VCaP (cell line): ENCODE measurements at regions not wholly inside any gene's neighbourhood (a gene's known extent, or its start where the extent isn't known, plus 50 kb on each side); places are given as distances from the start of the nearest gene placed in this dataset.
A peak's percentile ranks its signal among the peaks of the same experiment; 100 is the strongest.

Experiments used
- H3K27ac ChIP-seq: fragments of 450-650 bp; 2 replicates; pipeline ENCODE4 v1.5.1; 2017
- TF ChIP-seq, protein P1 (sequence below): fragments of 450-650 bp; conservative IDR thresholded peaks from 2 replicates; pipeline ENCODE4 v1.5.1; 2017; ENCODE audit warnings: mild to moderate bottlenecking, moderate library complexity

DNA sequence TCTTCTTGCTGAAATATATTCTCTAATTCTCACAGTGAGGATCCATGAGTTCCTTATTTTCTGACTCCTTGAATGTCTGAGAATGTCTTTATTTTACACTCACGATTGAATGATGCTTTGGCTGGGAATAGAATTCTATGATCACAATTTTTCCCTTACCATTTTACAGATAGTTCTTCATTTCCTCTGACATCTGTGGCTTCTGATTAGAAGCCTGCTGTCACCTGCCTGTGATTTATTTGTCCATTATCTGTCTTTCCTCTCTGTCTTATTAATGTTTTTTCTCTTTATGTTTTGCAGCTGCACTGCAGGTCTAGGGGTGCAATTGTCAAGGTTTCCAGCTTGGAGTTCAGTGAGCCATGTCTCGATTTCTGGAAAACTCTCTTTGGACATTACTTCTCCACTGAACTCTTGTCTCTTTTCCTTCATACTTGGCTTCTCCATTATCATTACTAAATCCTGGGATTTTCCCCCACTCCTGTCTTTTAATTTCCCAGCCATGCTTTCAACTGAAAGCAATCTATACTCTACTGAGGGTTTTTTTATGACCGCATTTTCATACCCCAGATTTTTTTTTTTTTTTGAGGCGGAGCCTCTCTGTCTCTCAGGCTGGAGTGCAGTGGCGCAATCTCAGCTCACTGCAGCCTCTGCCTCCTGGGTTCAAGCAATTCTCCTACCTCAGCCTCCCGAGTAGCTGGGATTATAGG, 85.8 kb upstream of the PRNP start:
- no peak overlapping the region for H3K27ac ChIP-seq
- TF ChIP-seq, protein P1, sequence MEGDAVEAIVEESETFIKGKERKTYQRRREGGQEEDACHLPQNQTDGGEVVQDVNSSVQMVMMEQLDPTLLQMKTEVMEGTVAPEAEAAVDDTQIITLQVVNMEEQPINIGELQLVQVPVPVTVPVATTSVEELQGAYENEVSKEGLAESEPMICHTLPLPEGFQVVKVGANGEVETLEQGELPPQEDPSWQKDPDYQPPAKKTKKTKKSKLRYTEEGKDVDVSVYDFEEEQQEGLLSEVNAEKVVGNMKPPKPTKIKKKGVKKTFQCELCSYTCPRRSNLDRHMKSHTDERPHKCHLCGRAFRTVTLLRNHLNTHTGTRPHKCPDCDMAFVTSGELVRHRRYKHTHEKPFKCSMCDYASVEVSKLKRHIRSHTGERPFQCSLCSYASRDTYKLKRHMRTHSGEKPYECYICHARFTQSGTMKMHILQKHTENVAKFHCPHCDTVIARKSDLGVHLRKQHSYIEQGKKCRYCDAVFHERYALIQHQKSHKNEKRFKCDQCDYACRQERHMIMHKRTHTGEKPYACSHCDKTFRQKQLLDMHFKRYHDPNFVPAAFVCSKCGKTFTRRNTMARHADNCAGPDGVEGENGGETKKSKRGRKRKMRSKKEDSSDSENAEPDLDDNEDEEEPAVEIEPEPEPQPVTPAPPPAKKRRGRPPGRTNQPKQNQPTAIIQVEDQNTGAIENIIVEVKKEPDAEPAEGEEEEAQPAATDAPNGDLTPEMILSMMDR, result no peak

DNA sequence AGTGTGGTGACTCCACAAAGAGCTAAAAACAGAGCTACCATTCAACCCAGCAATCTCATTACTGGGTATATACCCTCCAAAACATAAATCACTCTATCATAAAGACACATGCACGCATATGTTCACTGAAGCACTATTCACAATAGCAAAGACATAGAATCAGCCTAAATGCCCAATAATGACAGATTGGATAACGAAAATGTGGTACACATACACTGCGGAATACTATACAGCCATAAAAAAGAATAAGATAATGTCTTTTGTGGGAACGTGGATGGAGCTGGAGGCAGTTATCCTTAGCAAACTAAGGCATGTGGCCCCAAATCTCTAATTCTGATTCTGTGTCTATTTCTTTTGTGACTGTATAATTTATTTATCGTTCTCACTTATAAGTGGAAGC, 89.0 kb upstream of the PRNP start:
- TF ChIP-seq, protein P1, result no peak
- no peak overlapping the region for H3K27ac ChIP-seq

DNA sequence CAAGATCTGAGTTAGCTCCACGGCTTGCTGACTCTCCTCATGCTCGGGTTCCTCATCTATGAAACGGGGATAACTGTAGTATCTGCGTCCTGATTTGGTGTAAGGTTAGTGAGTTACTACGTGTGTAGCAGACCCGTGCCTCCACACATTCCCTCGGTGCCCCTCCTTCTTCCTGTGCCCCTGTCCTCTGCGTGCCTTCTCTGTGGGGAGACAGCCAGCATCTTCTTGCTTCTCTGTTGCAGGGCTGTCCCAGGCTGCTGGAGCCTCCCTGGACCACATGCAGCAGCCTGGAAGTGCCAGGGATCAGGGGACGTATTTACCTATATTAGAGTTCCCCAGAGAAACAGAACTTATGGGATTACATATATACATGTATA, 93.1 kb upstream of the PRNP start:
- no peak overlapping the region; the same call in 1 of the 2 replicates for H3K27ac ChIP-seq
- TF ChIP-seq, protein P1, result no peak

DNA sequence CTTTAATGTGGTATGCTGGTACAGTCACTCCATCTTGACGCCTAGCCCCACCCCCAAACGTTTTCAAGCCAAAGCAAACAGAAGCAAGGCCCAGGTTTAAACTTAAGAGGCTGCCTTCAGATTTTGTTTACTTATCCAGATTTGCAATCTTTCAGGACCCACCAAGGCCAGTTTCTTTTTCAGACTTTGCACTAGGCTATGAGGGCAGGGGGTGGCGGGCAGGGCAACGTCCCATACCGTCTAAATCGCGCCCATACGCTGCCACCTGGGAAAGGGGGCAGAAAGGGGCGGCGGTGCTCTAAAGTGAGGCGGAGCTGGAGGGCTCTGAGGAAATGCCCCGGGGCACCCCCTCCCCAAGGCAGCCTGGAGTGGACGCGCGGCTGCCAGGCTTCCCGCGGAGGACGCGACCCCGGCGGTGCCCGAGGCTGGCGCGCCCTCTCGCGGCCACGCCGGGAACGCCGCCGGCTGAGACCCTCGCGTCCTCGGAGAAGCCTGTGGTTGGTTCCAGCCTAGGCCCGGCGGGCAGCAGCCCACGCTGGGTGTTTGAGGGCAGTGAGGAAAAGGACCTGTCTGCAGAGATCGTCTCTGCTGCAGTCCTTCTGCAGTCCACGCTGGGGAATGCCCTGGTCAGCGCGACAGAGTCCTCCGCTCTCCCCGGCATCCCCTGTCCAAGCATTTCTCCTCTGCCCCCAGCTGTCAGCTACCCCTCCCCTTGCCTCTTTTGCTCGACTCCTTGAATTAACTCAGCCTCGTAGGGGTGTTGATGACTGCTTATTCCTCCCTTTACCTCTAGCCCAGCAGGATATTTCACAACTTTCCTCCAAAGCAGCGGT, 93.7 kb upstream of the PRNP start:
- TF ChIP-seq, protein P1, result peak; percentile 99
- H3K27ac ChIP-seq, result peak overlapping the region; percentile 27; the same call in 1 of the 2 replicates

DNA sequence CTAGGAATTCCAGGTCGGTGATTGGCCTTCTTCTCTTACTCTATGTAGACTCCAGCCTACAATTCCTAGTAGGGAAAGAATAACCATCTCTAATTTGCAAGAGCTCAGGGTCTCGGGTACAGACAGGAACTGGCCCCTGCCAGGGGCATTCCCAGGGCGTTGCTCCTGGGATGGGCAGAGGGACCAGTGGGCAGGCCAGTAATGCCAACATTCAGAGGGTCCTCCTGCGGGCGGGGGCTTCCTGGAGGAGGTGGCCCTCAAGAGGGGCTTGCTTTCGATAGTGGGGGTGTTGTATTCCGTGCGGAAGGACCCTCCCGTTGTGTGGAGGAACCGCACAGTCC, 94.3 kb upstream of the PRNP start:
- no peak overlapping the region for H3K27ac ChIP-seq
- TF ChIP-seq, protein P1, result no peak

DNA sequence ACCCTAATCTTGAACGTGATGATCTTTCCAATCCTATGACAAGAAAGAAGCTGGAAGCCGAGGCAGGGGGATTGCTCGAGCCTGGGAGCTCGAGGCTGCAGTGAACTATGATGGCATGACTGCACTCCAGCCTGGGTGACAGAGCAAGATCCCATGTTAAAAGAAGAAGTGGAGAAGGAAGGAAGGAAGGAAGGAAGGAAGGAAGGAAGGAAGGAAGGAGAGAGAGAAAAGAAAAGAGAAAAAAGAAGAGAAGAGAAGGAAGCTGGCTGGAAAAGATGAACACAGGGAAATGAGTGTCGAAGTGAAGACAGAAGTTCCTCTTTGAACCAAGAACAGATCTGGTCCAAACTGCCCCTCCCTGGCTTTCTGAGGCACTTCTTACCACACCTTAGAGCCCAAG, 100.5 kb upstream of the PRNP start:
- no peak overlapping the region for H3K27ac ChIP-seq
- TF ChIP-seq, protein P1, result no peak

DNA sequence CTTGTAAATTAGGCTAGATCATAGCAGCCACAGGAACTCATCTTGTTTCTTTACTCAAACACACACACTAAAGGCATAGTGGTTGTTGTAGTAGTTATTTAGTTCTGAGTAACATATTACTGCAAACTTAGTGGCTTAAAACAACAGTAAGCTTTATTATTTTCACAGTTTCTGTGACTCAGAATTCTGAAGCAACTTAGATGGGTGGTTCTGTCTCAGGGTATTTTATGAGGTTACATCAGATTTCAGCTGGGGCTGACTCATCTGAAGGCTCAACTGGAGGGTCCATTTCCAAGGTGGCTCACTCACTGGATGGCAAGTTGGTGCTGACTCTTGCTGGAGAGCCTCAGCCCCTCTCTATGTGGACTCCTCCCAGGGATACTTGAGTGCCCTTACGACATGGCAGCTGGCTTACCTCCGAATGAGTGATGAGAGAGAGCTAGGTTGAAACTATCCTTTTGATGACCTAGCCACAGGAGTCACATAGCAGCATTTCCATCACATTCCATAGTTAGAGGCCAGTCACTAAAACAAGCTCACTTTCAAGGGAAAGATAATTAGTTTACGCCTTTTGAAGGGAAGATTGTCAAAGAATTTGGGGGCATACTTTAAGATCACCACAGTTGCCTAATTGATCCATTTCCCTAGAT, 101.0 kb upstream of the PRNP start:
- TF ChIP-seq, protein P1, result no peak
- H3K27ac ChIP-seq, result no peak overlapping the region
